Neural cell (in vitro differentiated cells): ENCODE measurements at regions not wholly inside any gene's neighbourhood (a gene's known extent, or its start where the extent isn't known, plus 50 kb on each side); places are given as distances from the start of the nearest gene placed in this dataset.

Experiments used
- H2AFZ ChIP-seq: fragments of 200-600, 300-800 bp; sonication (generic), shearing (Covaris generic); 2 replicates; pipeline ENCODE4 v1.6.0; 2014; ENCODE audit warnings: low read depth, mild to moderate bottlenecking, antibody characterized with exemption, low read length, moderate library complexity
- H3F3A ChIP-seq: fragments of 200-600 bp; shearing (Covaris generic); 2 replicates; pipeline ENCODE4 v1.6.1; 2016; ENCODE audit warnings: mild to moderate bottlenecking, moderate library complexity, mixed read lengths, antibody characterized with exemption, low read length; ENCODE audit not compliant: insufficient read depth, poor library complexity, severe bottlenecking
- H3K27ac ChIP-seq: fragments of 200-600, 300-800 bp; sonication (generic), shearing (Covaris generic); 2 replicates; pipeline ENCODE4 v1.5.1; 2014; ENCODE audit warnings: mild to moderate bottlenecking, low read length, moderate library complexity
- H3K27me3 ChIP-seq: fragments of 300-800, 200-600 bp; sonication (generic), shearing (Covaris generic); 2 replicates; pipeline ENCODE4 v1.6.0; 2014; ENCODE audit warnings: mild to moderate bottlenecking, low read depth, low read length, moderate library complexity; ENCODE audit not compliant: insufficient read depth
- H3K36me3 ChIP-seq: fragments of 300-800, 200-600 bp; sonication (generic), shearing (Covaris generic); 2 replicates; pipeline ENCODE4 v1.5.1; 2014; ENCODE audit warnings: mild to moderate bottlenecking, antibody characterized with exemption, low read length, moderate library complexity; ENCODE audit not compliant: insufficient read depth
- H3K4me2 ChIP-seq: fragments of 300-800, 200-600 bp; sonication (generic), shearing (Covaris generic); 2 replicates; pipeline ENCODE4 v1.6.0; 2014; ENCODE audit warnings: mild to moderate bottlenecking, low read length
- H3K4me3 ChIP-seq: fragments of 300-800, 200-600 bp; sonication (generic), shearing (Covaris generic); 2 replicates; pipeline ENCODE4 v1.5.1; 2014; ENCODE audit warnings: mild to moderate bottlenecking, low read length, moderate library complexity
- H3K79me2 ChIP-seq: fragments of 200-600 bp; shearing (Covaris generic); replicated peaks from 2 replicates; pipeline ENCODE4 v1.6.0; 2014; ENCODE audit warnings: mild to moderate bottlenecking, low read length, moderate library complexity; ENCODE audit not compliant: insufficient read depth
- H3K9ac ChIP-seq: fragments of 300-800, 200-600 bp; sonication (generic), shearing (Covaris generic); 2 replicates; pipeline ENCODE4 v1.6.1; 2016; ENCODE audit warnings: mild to moderate bottlenecking, low read length, mixed read lengths
- H3K9me2 ChIP-seq: fragments of 200-600 bp; shearing (Covaris generic); 2 replicates; pipeline ENCODE4 v1.6.1; 2016; ENCODE audit warnings: mild to moderate bottlenecking, low read length, mixed read lengths; ENCODE audit not compliant: insufficient read depth
- H3K9me3 ChIP-seq: fragments of 200-600, 300-800 bp; sonication (generic), shearing (Covaris generic); 2 replicates; pipeline ENCODE4 v1.6.1; 2016; ENCODE audit warnings: mild to moderate bottlenecking, mixed run types, low read length, moderate library complexity, mixed read lengths
- H4K20me1 ChIP-seq: fragments of 200-600 bp; shearing (Covaris generic); 2 replicates; pipeline ENCODE4 v1.6.1; 2016; ENCODE audit warnings: mild to moderate bottlenecking, mixed run types; ENCODE audit not compliant: insufficient read depth
- EP300 ChIP-seq: fragments of 450-650 bp; conservative IDR thresholded peaks from 2 replicates; pipeline ENCODE4 v1.6.1; 2014; ENCODE audit warnings: antibody characterized with exemption, mild to moderate bottlenecking, moderate library complexity; ENCODE audit not compliant: poor library complexity, severe bottlenecking
- EZH2 ChIP-seq: fragments of 200-600, 300-800 bp; shearing (Covaris generic), sonication (generic); IDR thresholded peaks from 2 replicates; pipeline ENCODE4 v1.6.1; 2014; ENCODE audit warnings: antibody characterized with exemption, low read length, borderline replicate concordance, mild to moderate bottlenecking; ENCODE audit not compliant: insufficient read depth, poor library complexity, severe bottlenecking
- MXI1 ChIP-seq: fragments of 450-650 bp; conservative IDR thresholded peaks from 2 replicates; pipeline ENCODE4 v1.6.1; 2014; ENCODE audit warnings: antibody characterized with exemption, mild to moderate bottlenecking; ENCODE audit not compliant: poor library complexity, severe bottlenecking
- POLR2AphosphoS5 ChIP-seq: IDR thresholded peaks from 2 replicates; pipeline ENCODE4 v1.6.1; 2012
- RAD21 ChIP-seq: fragments of 450-650 bp; conservative IDR thresholded peaks from 2 replicates; pipeline ENCODE4 v1.6.1; 2014; ENCODE audit warnings: antibody characterized with exemption, mild to moderate bottlenecking, moderate library complexity
- SMC3 ChIP-seq: fragments of 450-650 bp; conservative IDR thresholded peaks from 2 replicates; pipeline ENCODE4 v1.6.1; 2014; ENCODE audit warnings: antibody characterized with exemption, mild to moderate bottlenecking, moderate library complexity; ENCODE audit not compliant: poor library complexity
- TAF1 ChIP-seq: IDR thresholded peaks from 2 replicates; pipeline ENCODE4 v1.6.1; 2012; ENCODE audit warnings: low read depth
- TF ChIP-seq, protein P1 (sequence below): fragments of 450-650 bp; IDR thresholded peaks from 2 replicates; pipeline ENCODE4 v1.5.1; 2014; ENCODE audit warnings: antibody characterized with exemption, mild to moderate bottlenecking, moderate library complexity; ENCODE audit not compliant: poor library complexity, severe bottlenecking
- TF ChIP-seq, protein P2 (sequence below): IDR thresholded peaks from 2 replicates; pipeline ENCODE4 v1.6.1; 2012; ENCODE audit warnings: borderline replicate concordance

DNA sequence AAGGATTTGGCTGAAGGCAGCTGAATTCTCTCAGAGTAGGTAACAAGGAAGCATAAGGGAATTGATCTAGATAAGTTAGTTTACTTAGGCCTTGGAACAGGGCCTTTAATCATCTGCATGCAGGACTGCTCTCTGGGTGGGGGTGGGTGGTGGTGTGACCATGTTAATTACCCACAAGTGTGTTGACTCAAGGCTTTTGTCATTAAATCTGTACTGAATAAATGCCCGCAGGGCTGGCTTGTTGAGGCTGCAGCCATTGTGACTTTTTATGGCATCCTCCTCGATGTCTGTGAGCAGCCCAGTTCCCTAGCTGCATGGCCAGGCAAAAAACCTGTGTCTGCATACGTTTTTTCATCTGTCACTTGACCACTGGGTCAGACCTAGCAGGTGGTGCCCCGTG, 63.5 kb upstream of the ASCC3 start:
- no peak for TF ChIP-seq POLR2AphosphoS5
- TF ChIP-seq MXI1: no peak
- no peak for TF ChIP-seq TAF1
- no peak for TF ChIP-seq EP300
- H4K20me1 ChIP-seq: no peaks in the 10 kb centered on the region
- H3K4me3 ChIP-seq: no peak overlapping the region

DNA sequence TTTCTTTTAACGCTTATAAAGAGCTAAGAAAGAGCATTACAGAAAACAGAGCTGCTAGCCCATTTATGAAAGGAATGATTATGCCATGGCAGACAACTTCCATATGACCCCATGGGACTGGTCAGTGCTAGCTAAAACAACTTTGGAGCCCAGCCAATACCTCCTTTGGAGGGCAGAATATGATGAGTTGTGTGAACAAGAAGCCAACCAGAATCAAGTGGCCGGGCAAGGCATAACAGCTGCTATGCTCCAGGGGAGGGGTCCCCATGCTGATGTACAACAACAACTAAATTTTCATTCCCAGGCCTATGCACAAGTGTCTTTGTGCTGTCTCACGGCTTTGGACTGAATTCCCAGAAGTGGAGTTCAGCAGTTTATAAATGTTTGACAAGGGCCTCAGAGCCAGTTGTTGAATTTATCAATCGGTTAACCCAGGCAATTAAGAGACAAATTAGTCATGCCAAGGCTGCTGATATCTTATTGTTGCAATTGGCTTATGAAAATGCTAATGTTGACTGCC, 65.0 kb upstream of the ASCC3 start:
- Histone ChIP-seq H3K4me3 (no peak overlapping the region), H3K4me2 (no peak overlapping the region), H3K79me2 (no peaks in the 10 kb centered on the region), H3F3A (no peaks in the 10 kb centered on the region), H2AFZ (no peak overlapping the region), H3K36me3 (no peaks in the 10 kb centered on the region), H3K9me3 (peaks cover 3% of the 10 kb centered on the region), H4K20me1 (no peaks in the 10 kb centered on the region), H3K27ac (no peak overlapping the region), H3K9me2 (no peaks in the 10 kb centered on the region), H3K27me3 (no peaks in the 10 kb centered on the region), H3K9ac (no peak overlapping the region)
- TF ChIP-seq POLR2AphosphoS5 (no peak), MXI1 (no peak), EZH2 (no peak), SMC3 (no peak)
- TF ChIP-seq, protein P1, sequence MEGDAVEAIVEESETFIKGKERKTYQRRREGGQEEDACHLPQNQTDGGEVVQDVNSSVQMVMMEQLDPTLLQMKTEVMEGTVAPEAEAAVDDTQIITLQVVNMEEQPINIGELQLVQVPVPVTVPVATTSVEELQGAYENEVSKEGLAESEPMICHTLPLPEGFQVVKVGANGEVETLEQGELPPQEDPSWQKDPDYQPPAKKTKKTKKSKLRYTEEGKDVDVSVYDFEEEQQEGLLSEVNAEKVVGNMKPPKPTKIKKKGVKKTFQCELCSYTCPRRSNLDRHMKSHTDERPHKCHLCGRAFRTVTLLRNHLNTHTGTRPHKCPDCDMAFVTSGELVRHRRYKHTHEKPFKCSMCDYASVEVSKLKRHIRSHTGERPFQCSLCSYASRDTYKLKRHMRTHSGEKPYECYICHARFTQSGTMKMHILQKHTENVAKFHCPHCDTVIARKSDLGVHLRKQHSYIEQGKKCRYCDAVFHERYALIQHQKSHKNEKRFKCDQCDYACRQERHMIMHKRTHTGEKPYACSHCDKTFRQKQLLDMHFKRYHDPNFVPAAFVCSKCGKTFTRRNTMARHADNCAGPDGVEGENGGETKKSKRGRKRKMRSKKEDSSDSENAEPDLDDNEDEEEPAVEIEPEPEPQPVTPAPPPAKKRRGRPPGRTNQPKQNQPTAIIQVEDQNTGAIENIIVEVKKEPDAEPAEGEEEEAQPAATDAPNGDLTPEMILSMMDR: no peak
- TF ChIP-seq, protein P2, sequence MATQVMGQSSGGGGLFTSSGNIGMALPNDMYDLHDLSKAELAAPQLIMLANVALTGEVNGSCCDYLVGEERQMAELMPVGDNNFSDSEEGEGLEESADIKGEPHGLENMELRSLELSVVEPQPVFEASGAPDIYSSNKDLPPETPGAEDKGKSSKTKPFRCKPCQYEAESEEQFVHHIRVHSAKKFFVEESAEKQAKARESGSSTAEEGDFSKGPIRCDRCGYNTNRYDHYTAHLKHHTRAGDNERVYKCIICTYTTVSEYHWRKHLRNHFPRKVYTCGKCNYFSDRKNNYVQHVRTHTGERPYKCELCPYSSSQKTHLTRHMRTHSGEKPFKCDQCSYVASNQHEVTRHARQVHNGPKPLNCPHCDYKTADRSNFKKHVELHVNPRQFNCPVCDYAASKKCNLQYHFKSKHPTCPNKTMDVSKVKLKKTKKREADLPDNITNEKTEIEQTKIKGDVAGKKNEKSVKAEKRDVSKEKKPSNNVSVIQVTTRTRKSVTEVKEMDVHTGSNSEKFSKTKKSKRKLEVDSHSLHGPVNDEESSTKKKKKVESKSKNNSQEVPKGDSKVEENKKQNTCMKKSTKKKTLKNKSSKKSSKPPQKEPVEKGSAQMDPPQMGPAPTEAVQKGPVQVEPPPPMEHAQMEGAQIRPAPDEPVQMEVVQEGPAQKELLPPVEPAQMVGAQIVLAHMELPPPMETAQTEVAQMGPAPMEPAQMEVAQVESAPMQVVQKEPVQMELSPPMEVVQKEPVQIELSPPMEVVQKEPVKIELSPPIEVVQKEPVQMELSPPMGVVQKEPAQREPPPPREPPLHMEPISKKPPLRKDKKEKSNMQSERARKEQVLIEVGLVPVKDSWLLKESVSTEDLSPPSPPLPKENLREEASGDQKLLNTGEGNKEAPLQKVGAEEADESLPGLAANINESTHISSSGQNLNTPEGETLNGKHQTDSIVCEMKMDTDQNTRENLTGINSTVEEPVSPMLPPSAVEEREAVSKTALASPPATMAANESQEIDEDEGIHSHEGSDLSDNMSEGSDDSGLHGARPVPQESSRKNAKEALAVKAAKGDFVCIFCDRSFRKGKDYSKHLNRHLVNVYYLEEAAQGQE: no peak

More for the DNA sequence above, 63.5 kb upstream of the ASCC3 start:
- Histone ChIP-seq H3K9me3 (peaks cover 3% of the 10 kb centered on the region), H3K4me2 (no peak overlapping the region), H3K9me2 (no peaks in the 10 kb centered on the region), H3K9ac (no peak overlapping the region), H3K36me3 (no peaks in the 10 kb centered on the region), H2AFZ (no peak overlapping the region), H3K27ac (no peak overlapping the region), H3K79me2 (no peaks in the 10 kb centered on the region), H3K27me3 (no peaks in the 10 kb centered on the region), H3F3A (no peaks in the 10 kb centered on the region)

DNA sequence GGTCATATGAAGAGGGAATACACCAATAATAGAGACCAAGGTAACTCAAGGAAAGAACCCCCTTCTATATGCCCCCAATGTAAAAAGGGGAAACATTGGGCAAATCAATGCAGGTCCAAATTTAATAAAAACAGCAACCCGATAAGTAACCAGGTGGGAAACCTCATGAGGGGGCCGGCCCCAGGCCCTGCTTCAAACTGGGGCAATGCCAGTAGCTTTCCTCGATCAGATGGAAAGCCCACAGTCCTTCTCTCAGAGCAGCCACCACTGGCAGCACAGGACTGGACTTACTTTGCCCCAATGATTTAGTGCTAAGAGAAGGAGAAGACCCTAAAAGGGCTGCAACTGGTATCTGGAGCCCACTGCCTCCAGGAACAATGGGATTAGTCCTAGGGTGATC, 65.6 kb upstream of the ASCC3 start:
- Histone ChIP-seq H3K27ac (no peak overlapping the region), H3K79me2 (no peaks in the 10 kb centered on the region), H4K20me1 (no peaks in the 10 kb centered on the region), H3K9me2 (no peaks in the 10 kb centered on the region), H3F3A (no peaks in the 10 kb centered on the region), H3K4me3 (no peak overlapping the region), H3K36me3 (no peaks in the 10 kb centered on the region), H3K9me3 (peaks cover 3% of the 10 kb centered on the region), H3K9ac (no peak overlapping the region), H3K4me2 (no peak overlapping the region), H2AFZ (no peak overlapping the region), H3K27me3 (no peaks in the 10 kb centered on the region)
- TF ChIP-seq TAF1 (no peak), SMC3 (no peak), POLR2AphosphoS5 (no peak), EZH2 (no peak), RAD21 (no peak), EP300 (no peak), MXI1 (no peak)
- TF ChIP-seq, protein P1: no peak
